Body of pancreas (tissue), 4 donors: ENCODE measurements at regions not wholly inside any gene's neighbourhood (a gene's known extent, or its start where the extent isn't known, plus 50 kb on each side); places are given as distances from the start of the nearest gene placed in this dataset.

ENCODE experiments used
- ATAC-seq: fragments of 150-250 bp; one replicate; pipeline ENCODE4 v1.9.1; 2016
- DNase-seq, 4 donors: peaks; one replicate each; pipeline ENCODE4 v3.0.0-alpha.2; 2019
- H3K27ac ChIP-seq, 4 donors: fragments of 200-600 bp; sonication (generic); 1 replicate in 3 of 4; 2 replicates in 1 of 4; pipeline versions ENCODE4 v1.5.1 to v1.6.1; 2016 to 2019; ENCODE audit warnings: mild to moderate bottlenecking in 1 of 4, mixed read lengths in 1 of 4, moderate library complexity in 1 of 4
- H3K27me3 ChIP-seq, 2 donors: fragments of 200-600 bp; sonication (generic); one replicate each; pipeline ENCODE4 v1.6.0; 2016; ENCODE audit warnings: mild to moderate bottlenecking in 1 of 2
- H3K36me3 ChIP-seq, 2 donors: fragments of 200-600 bp; sonication (generic); replicated peaks in 1 of 2; 2 replicates each; pipeline ENCODE4 v1.5.1; 2016; ENCODE audit warnings: low read depth in 2 of 2; ENCODE audit not compliant: insufficient read depth in 1 of 2
- H3K4me1 ChIP-seq: fragments of 200-600 bp; sonication (generic); one replicate; pipeline ENCODE4 v1.6.0; 2016
- H3K4me3 ChIP-seq, 2 donors: fragments of 200-600 bp; sonication (generic); 1 replicate in 1 of 2; 2 replicates in 1 of 2; pipeline ENCODE4 v1.5.1; 2016 to 2019
- H3K9me3 ChIP-seq, 3 donors: fragments of 200-600 bp; sonication (generic); 1 replicate in 2 of 3; 2 replicates in 1 of 3; pipeline ENCODE4 v1.5.1; 2016
- CTCF ChIP-seq, 7 experiments: fragments of 450-650 bp in 4 of 7; fragments of 200-600 bp in 3 of 7; sonication (generic) in 3 of 7; IDR thresholded peaks; one replicate each; pipeline ENCODE4 v1.5.1; 2016 to 2019; ENCODE audit warnings: antibody characterized with exemption in 7 of 7
- POLR2A ChIP-seq, 3 donors: fragments of 450-650 bp; IDR thresholded peaks; one replicate each; pipeline ENCODE4 v1.6.1; 2016; ENCODE audit warnings: antibody characterized with exemption in 3 of 3, mild to moderate bottlenecking in 2 of 3
- WGBS, 2 donors: methylation state at CpG; one replicate each; pipeline ENCODE4 v1.1.5; 2017; 5-methylcytosine and 5-hydroxymethylcytosine counted together
- intact Hi-C: fragments of 100-400 bp; cut with DNase I; formaldehyde crosslinking; loops from one replicate; pipeline ENCODE4 v1.15.1; 2023

GRCh38 chr13:31905961-31906360 is 125.6 kb upstream of the FRY start:
- DNase-seq: no peak
- Histone ChIP-seq H3K27ac (no peak overlapping the region), H3K36me3 (no peaks in the 10 kb centered on the region), H3K4me1 (no peaks in the 10 kb centered on the region), H3K27me3 (no peaks in the 10 kb centered on the region), H3K4me3 (no peak overlapping the region), H3K9me3 (no peaks in the 10 kb centered on the region)
- TF ChIP-seq POLR2A (IDR thresholded peaks at IDR 0.05) (no peak), CTCF (IDR thresholded peaks at IDR 0.05) (no peak)
- ATAC-seq: no peak
- intact Hi-C loops: no loop called here
- whole genome bisulfite sequencing, 2 donors: 34 to 39% methylated on average over 11 of the region's 11 CpGs

- ATAC-seq: no peak
- Histone ChIP-seq H3K27ac (no peak overlapping the region), H3K27me3 (no peaks in the 10 kb centered on the region), H3K4me1 (no peaks in the 10 kb centered on the region), H3K9me3 (no peaks in the 10 kb centered on the region), H3K36me3 (no peaks in the 10 kb centered on the region), H3K4me3 (no peak overlapping the region)
- intact Hi-C loops: no loop called here
- 56 to 59% methylated on average over 4 of the region's 4 CpGs for WGBS, 2 donors
- no peak for TF ChIP-seq CTCF (IDR thresholded peaks at IDR 0.05)
- no peak for TF ChIP-seq POLR2A (IDR thresholded peaks at IDR 0.05)
- DNase-seq: no peak
Measured at GRCh38 chr13:31908696-31909411, 122.7 kb upstream of the FRY start.

DNA sequence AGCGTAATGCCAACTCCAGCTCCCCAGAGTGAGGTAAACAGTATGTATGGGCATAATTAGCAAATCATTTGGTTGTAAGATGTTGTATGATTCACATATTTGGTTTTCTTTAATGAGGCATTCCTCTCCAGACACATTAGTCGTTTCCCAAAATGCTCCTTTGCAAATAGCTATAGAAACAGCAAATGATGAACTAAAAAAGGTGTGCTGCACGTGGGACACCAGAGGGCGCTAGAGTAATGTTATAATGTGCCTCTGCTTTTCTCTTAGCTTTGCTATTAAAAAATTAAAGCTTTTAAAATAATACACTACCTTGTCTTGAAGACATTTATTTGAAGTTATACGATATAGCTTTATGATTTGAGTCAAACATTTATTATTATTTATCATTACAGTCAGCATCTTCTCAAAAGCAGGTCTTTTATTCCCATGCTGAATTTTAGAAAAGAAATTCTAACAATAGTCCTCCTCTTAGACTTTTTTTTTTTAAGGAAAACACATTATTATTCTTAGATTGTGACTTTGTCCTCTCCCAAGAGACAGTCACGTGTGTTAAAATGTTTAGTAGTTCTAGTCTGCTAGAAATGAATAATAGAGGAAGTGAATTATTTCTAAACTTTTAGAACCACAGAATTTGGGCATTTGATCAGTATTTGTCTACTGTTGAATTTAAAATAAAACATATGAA is 121.6 kb upstream of the FRY start:
- peak; percentile 63 to 69 (median 67) for DNase-seq
- no peaks in the 10 kb centered on the region for H3K27me3 ChIP-seq
- no peaks in the 10 kb centered on the region for H3K36me3 ChIP-seq
- 4 to 6% methylated on average over 6 of the region's 6 CpGs for whole genome bisulfite sequencing, 2 donors
- H3K4me1 ChIP-seq: no peaks in the 10 kb centered on the region
- intact Hi-C loops: no loop called here
- no peak overlapping the region for H3K4me3 ChIP-seq
- peak; percentile 64 to 89 (median 84) for TF ChIP-seq CTCF (IDR thresholded peaks at IDR 0.05)
- TF ChIP-seq POLR2A (IDR thresholded peaks at IDR 0.05): no peak
- no peaks in the 10 kb centered on the region for H3K9me3 ChIP-seq
- ATAC-seq: peak; percentile 68
- H3K27ac ChIP-seq: peak overlapping the region in 1 of 4 donors; percentile 46

GRCh38 chr13:31910633-31911032 is 120.9 kb upstream of the FRY start:
- ATAC-seq (no peak), DNase-seq (no peak)
- H3K36me3 ChIP-seq: no peaks in the 10 kb centered on the region
- no peaks in the 10 kb centered on the region for H3K4me1 ChIP-seq
- H3K27me3 ChIP-seq: no peaks in the 10 kb centered on the region
- H3K9me3 ChIP-seq: no peaks in the 10 kb centered on the region
- no peak for TF ChIP-seq CTCF (IDR thresholded peaks at IDR 0.05)
- TF ChIP-seq POLR2A (IDR thresholded peaks at IDR 0.05): no peak
- intact Hi-C loops: no loop called here
- no peak overlapping the region for H3K4me3 ChIP-seq
- H3K27ac ChIP-seq: peak overlapping the region in 1 of 4 donors; percentile 46
- WGBS, 2 donors: 81 to 96% methylated on average over 2 of the region's 2 CpGs
